Caco-2 (cell line): ENCODE measurements at regions not wholly inside any gene's neighbourhood (a gene's known extent, or its start where the extent isn't known, plus 50 kb on each side); places are given as distances from the start of the nearest gene placed in this dataset.

Experiments used
- BruUV-seq: library from RNA; stranded (reverse); fragments of 400-500 nt; replicated peaks from 2 replicates; lab custom pipeline; 2021; lab: Mats Ljungman, UMichigan
- CTCF ChIA-PET: fragments of 300-600 bp; sonication (Branson Sonifier 250); formaldehyde crosslinking; loops from one replicate; lab custom pipeline; 2022; ENCODE audit warnings: antibody characterized with exemption; lab: Charles Lee
- POLR2A ChIA-PET: fragments of 300-600 bp; sonication (Branson Sonifier 250); formaldehyde crosslinking; loops from one replicate; lab custom pipeline; 2022; ENCODE audit warnings: antibody characterized with exemption; lab: Charles Lee
- DNase-seq, 2 experiments: peaks; one replicate each; pipeline versions ENCODE4 v3.0.0 to v3.0.0-alpha.2; 2020 to 2022
- H3K27me3 ChIP-seq: replicated peaks from 2 replicates; pipeline ENCODE4 v1.6.0; 2011; ENCODE audit warnings: low read length; ENCODE audit not compliant: control insufficient read depth, insufficient read depth
- H3K36me3 ChIP-seq: 2 replicates; pipeline ENCODE4 v1.5.1; 2011; ENCODE audit warnings: low read length; ENCODE audit not compliant: control insufficient read depth, insufficient read depth
- H3K4me1 ChIP-seq: fragments of 250-450 bp; sonication (Bioruptor Pico); 2 replicates; pipeline ENCODE4 v1.5.1; 2020; ENCODE audit warnings: mild to moderate bottlenecking
- H3K4me3 ChIP-seq: 2 replicates; pipeline ENCODE4 v1.5.1; 2011; ENCODE audit warnings: low read depth, mild to moderate bottlenecking, control low read depth, low read length
- H3K9me3 ChIP-seq: fragments of 250-450 bp; sonication (Bioruptor Pico); 2 replicates; pipeline ENCODE4 v1.5.1; 2020; ENCODE audit warnings: mild to moderate bottlenecking, moderate library complexity
- H3K27ac Mint-ChIP-seq: one replicate; pipeline ENCODE4 v1.8.0; 2022; ENCODE audit warnings: mixed read lengths; ENCODE audit not compliant: unreplicated experiment
- H3K27me3 Mint-ChIP-seq: one replicate; pipeline ENCODE4 v1.8.0; 2022; ENCODE audit warnings: mixed read lengths; ENCODE audit not compliant: insufficient read depth, unreplicated experiment
- H3K36me3 Mint-ChIP-seq: one replicate; pipeline ENCODE4 v1.8.0; 2022; ENCODE audit warnings: mild to moderate bottlenecking, mixed read lengths; ENCODE audit not compliant: insufficient read depth, unreplicated experiment
- H3K4me1 Mint-ChIP-seq: one replicate; pipeline ENCODE4 v1.8.0; 2022; ENCODE audit warnings: low read depth, mixed read lengths; ENCODE audit not compliant: unreplicated experiment
- H3K4me3 Mint-ChIP-seq: one replicate; pipeline ENCODE4 v1.8.0; 2022; ENCODE audit warnings: mild to moderate bottlenecking, moderate library complexity, mixed read lengths; ENCODE audit not compliant: unreplicated experiment
- H3K9me3 Mint-ChIP-seq: one replicate; pipeline ENCODE4 v1.8.0; 2022; ENCODE audit warnings: mixed read lengths; ENCODE audit not compliant: unreplicated experiment
- CTCF ChIP-seq, 2 experiments: fragments of 200-600 bp in 1 of 2; IDR thresholded peaks; 1 replicate in 1 of 2; 2 replicates in 1 of 2; pipeline versions ENCODE4 v1.5.1 to v1.8.0; 2011 to 2022; ENCODE audit warnings: antibody characterized with exemption in 1 of 2, control low read depth in 1 of 2, inconsistent platforms in 1 of 2, low read depth in 1 of 2, low read length in 1 of 2, mild to moderate bottlenecking in 1 of 2, moderate library complexity in 1 of 2; ENCODE audit not compliant: insufficient read depth in 1 of 2, severe bottlenecking in 1 of 2, unreplicated experiment in 1 of 2
- intact Hi-C: fragments of 100-400 bp; cut with micrococcal nuclease; formaldehyde crosslinking; loops from one replicate; pipeline ENCODE4 v1.10.0; 2022; ENCODE audit not compliant: unreplicated experiment

- no peak for TF ChIP-seq CTCF (IDR thresholded peaks at IDR 0.05; ENCODE audit: insufficient read depth in 1 of 2, low read depth in 1 of 2, low read length in 1 of 2, severe bottlenecking in 1 of 2, unreplicated experiment in 1 of 2)
- no peaks in the 10 kb centered on the region for H3K4me1 Mint-ChIP-seq
- H3K9me3 Mint-ChIP-seq, result no peaks in the 10 kb centered on the region
- Histone ChIP-seq H3K9me3 (no peaks in the 10 kb centered on the region), H3K4me3 (no peak overlapping the region), H3K27me3 (no peaks in the 10 kb centered on the region; the same call in none of the 2 replicates), H3K4me1 (no peaks in the 10 kb centered on the region), H3K36me3 (no peaks in the 10 kb centered on the region)
- CTCF ChIA-PET, result no interaction called here
- no peaks in the 10 kb centered on the region for H3K36me3 Mint-ChIP-seq
- intact Hi-C loops, result no loop called here
- peaks cover 9% of the 10 kb centered on the region for H3K27me3 Mint-ChIP-seq
- POLR2A ChIA-PET, result no interaction called here
- no peak overlapping the region for H3K27ac Mint-ChIP-seq
- H3K4me3 Mint-ChIP-seq, result no peak overlapping the region
- DNase-seq, result no peak
- BruUV-seq, result no TSS peak
Observed at GRCh38 chr20:60358101-60358500, 399.9 kb downstream of the CDH26 start.

- ChIA-PET POLR2A (no interaction called here), CTCF (no interaction called here)
- Histone ChIP-seq H3K4me1 (no peaks in the 10 kb centered on the region), H3K4me3 (no peak overlapping the region), H3K36me3 (no peaks in the 10 kb centered on the region), H3K27me3 (no peaks in the 10 kb centered on the region; the same call in none of the 2 replicates), H3K9me3 (no peaks in the 10 kb centered on the region)
- no peak for DNase-seq
- no peak overlapping the region for H3K4me3 Mint-ChIP-seq
- no peak for TF ChIP-seq CTCF (IDR thresholded peaks at IDR 0.05; ENCODE audit: insufficient read depth in 1 of 2, low read depth in 1 of 2, low read length in 1 of 2, severe bottlenecking in 1 of 2, unreplicated experiment in 1 of 2)
- H3K27me3 Mint-ChIP-seq, result peaks cover 10% of the 10 kb centered on the region
- H3K9me3 Mint-ChIP-seq, result no peaks in the 10 kb centered on the region
- no peaks in the 10 kb centered on the region for H3K36me3 Mint-ChIP-seq
- BruUV-seq, result no TSS peak
- H3K27ac Mint-ChIP-seq, result no peak overlapping the region
- intact Hi-C loops, result no loop called here
- no peaks in the 10 kb centered on the region for H3K4me1 Mint-ChIP-seq
Observed at GRCh38 chr20:60359010-60359409, 400.8 kb downstream of the CDH26 start.

- intact Hi-C loops, result loop anchor here (10.0 kb wide), 2 partner anchors 147 to 417 kb away; partner anchors contain the start of genes FAM217B and PPP1R3D
- no TSS peak for BruUV-seq
Observed at GRCh38 chr20:60361761-60362395, 403.7 kb downstream of the CDH26 start.

More at GRCh38 chr20:60361761-60362395, 403.7 kb downstream of the CDH26 start:
- no peak for TF ChIP-seq CTCF (IDR thresholded peaks at IDR 0.05; ENCODE audit: insufficient read depth in 1 of 2, low read depth in 1 of 2, low read length in 1 of 2, severe bottlenecking in 1 of 2, unreplicated experiment in 1 of 2)
- Histone ChIP-seq H3K4me1 (no peaks in the 10 kb centered on the region), H3K36me3 (no peaks in the 10 kb centered on the region), H3K27me3 (no peaks in the 10 kb centered on the region; the same call in none of the 2 replicates), H3K4me3 (no peak overlapping the region), H3K9me3 (no peaks in the 10 kb centered on the region)
- H3K9me3 Mint-ChIP-seq, result no peaks in the 10 kb centered on the region
- H3K27me3 Mint-ChIP-seq, result peaks cover 19% of the 10 kb centered on the region
- H3K36me3 Mint-ChIP-seq, result no peaks in the 10 kb centered on the region
- H3K27ac Mint-ChIP-seq, result no peak overlapping the region
- ChIA-PET CTCF (no interaction called here), POLR2A (no interaction called here)
- DNase-seq, result no peak
- H3K4me3 Mint-ChIP-seq, result no peak overlapping the region
- no peaks in the 10 kb centered on the region for H3K4me1 Mint-ChIP-seq
